ENCODE measurements at regions not wholly inside any gene's neighbourhood (a gene's known extent, or its start where the extent isn't known, plus 50 kb on each side); places are given as distances from the start of the nearest gene placed in this dataset.
"Not testable (repeated sequence)": the region's sequence is repeated elsewhere in the genome, so short reads cannot be mapped to it uniquely, and the experiment has no call there.

DNA sequence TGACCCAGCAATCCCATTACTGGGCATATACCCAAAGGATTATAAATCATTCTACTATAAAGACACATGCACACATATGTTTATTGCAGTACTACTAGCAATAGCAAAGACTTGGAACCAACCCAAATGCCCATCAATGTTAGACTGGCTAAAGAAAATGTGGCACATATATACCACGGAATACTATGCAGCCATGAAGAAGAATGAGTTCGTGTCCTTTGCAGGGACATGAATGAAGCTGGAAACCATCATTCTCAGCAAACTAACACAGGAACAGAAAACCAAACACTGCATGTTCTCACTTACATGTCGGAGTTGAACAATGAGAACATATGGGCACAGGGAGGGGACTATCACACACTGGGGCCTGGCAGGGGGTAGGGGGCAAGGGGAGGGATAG lies 183.0 kb downstream of the HACE1 start:
- DNase-seq: not testable (repeated sequence)

DNA sequence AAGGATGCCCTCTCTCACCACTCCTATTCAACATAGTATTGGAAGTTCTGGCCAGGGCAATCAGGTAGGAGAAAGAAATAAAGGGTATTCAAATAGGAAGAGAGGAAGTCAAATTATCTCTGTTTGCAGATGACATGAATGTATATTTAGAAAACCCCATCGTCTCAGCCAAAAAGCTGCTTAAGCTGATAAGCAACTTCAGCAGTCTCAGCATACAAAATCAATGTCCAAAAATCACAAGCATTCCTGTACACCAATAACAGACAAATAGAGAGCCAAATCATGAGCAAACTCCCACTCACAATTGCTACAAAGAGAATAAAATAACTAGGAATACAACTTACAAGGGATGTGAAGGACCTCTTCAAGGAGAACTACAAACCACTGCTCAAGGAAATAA lies 184.6 kb downstream of the HACE1 start:
- DNase-seq: not testable (repeated sequence)

- DNase-seq: not testable (repeated sequence)
Measured at GRCh38 chr6:104673078-104673477, 186.6 kb downstream of the HACE1 start.

GRCh38 chr6:104671591-104671891 lies 188.2 kb downstream of the HACE1 start:
- DNase-seq: not testable (repeated sequence)

- DNase-seq: not testable (repeated sequence)
Measured at GRCh38 chr6:104670834-104671590, 188.7 kb downstream of the HACE1 start.

GRCh38 chr6:104669483-104669882 lies 190.2 kb downstream of the HACE1 start:
- DNase-seq: no peak

DNA sequence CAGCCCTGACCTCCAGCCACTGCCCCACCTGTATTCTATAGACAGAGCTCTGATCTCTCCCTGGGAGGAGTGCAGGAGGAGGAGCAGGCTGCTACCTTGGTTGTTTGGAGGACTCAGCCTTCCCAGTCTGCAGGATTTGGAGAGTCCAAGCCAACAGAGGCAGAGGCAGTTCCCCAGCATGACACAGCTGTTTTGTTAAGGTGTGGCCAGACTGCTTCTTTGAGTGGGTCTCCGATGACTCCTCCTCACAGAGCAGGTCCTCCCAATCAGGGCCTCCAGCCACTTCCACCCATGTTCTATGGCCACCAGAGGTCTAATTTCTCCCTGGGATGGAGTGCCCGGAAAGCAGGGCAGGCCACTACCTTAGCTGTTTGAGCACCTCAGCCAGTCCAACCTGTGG lies 203.5 kb downstream of the HACE1 start:
- no peak for DNase-seq

DNA sequence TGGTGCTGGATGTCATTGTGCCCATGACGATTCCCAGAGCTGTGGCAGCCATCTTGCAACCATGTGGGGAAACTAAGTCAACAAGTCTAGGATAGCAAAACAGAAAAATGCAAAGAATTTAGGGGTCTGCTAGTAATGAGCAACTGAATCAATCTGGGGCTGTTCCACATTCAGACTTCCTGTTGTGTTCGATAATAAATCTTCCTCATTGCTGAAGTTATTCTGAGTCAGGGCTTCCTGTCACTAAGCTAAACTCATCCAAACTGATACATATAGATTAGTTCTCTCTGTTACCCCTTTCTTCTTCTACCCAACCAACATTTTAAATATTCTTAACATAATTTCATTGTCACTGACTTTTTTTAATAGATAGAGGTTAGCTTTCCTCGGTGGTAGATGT lies 205.9 kb downstream of the HACE1 start:
- DNase-seq: no peak

GRCh38 chr6:104648347-104648746 lies 211.4 kb downstream of the HACE1 start:
- DNase-seq: no peak

- no peak for DNase-seq
Measured at GRCh38 chr6:104644848-104645247, 214.9 kb downstream of the HACE1 start.

GRCh38 chr6:104642871-104643270 lies 216.8 kb downstream of the HACE1 start:
- DNase-seq: no peak

DNA sequence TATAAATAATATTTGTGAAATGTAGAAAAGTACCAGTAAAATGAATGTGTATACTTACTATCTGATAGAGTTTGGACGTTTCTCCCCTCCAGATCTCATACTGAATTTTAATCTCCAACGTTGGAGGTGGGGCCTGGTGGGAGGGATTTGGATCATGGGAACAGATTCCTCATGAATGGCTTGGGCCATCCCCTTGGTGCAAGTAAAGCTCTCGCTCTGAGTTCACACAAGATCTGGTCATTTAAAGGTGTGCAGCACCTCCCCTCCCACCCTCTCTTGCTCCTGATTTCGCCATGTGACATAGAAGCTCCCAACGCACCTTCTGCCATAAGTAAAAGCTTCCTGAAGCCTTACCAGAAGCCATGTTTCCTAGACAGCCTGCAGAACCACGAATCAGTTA lies 219.0 kb downstream of the HACE1 start:
- no peak for DNase-seq

GRCh38 chr6:104640150-104640700 lies 219.5 kb downstream of the HACE1 start:
- no peak for DNase-seq

DNA sequence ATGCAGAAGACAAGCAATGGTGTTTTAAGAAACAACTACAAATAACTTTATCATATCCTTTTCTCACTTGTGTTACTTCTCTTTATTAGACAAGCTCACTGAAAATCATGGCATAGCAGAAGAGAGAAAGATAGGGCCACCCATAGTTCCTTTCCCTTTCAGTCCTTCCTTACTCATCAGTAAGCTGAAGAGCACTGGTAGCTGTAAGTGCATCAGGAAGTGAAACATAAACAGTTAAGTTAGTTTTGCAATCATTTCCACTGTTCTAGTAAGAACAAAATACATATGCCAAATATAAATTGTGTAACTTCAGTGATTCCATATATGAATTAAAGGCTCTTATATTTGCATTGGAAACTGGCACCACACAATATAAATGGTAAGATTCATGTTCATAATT lies 220.1 kb downstream of the HACE1 start:
- no peak for DNase-seq

- no peak for DNase-seq
Measured at GRCh38 chr6:104638841-104639290, 220.9 kb downstream of the HACE1 start.

DNA sequence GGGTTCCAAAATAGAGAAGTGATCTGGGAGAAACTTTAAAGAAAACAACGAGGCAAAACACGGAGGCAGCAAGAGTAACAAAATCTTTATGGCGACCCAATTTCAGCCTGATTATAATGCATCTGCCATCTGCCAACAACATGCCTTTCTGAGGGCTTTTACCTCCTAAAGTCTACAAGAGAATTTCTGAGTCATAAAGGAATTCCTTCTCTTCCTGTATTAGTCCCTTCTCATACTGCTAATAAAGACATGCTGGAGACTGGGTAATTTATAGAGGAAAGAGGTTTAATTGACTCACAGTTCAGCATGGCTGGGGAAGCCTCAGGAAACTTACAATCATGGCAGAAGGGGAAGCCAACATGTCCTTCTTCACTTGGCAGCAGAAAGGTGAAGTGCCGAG lies 226.6 kb downstream of the HACE1 start:
- DNase-seq: no peak

- DNase-seq: no peak
Measured at GRCh38 chr6:104632588-104632987, 227.1 kb downstream of the HACE1 start.

DNA sequence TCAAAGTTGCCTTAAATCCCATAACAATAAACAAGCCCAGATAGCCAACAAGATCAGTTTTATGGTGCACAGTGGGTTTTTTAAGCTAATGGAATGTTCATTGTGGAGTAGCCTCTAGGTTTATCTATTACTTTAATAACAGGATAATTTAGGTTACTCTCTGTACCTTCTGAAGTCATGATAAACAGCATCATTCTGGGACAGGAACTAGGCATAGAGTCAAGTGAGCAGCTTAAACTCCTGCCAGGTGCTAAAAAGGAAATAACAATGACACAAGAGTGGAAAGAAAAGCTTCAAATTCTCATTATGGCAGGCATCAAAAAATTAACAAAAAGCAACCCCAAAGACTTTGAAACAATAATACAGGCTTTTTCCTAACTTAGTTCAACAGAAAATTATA lies 228.8 kb downstream of the HACE1 start:
- no peak for DNase-seq

DNA sequence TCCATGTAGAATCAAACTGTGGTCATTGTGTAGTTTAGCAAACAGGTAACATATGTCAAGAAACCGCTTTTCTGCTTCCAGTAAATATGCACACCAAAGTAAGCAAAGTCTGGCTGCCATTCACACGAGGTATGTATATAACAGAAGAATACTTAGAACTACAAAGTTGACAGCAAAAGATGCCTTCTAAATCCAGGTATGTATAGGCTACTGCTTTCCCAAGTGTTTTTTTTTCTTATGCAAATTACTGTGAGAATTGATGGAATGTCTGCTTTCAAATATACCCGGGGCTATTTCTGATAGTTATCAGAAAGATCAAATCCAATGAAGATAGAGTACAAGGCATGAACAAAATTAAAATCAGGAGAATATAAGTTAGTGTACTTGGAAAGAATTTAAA lies 229.2 kb downstream of the HACE1 start:
- no peak for DNase-seq

GRCh38 chr6:104629826-104630225 lies 229.9 kb downstream of the HACE1 start:
- no peak for DNase-seq

DNA sequence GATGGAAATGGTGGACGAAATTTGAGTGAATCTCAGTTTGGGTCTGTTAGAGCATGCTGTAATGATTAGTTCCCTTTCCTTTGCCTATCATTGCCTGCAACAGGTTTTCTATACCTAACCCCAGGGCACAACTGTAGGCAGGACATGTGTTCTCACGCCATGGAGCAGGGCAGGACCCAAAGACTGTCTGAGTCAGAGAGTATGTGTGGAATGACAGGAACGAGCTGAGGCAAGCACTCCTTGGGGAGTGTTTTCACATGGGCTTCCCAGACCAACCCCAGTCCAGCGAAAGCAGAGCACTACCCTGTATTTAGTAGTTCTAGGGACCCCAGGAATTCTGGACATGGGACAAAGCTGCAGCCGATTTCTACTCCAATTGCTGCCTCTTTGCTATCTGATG lies 234.2 kb downstream of the HACE1 start:
- DNase-seq: no peak

DNA sequence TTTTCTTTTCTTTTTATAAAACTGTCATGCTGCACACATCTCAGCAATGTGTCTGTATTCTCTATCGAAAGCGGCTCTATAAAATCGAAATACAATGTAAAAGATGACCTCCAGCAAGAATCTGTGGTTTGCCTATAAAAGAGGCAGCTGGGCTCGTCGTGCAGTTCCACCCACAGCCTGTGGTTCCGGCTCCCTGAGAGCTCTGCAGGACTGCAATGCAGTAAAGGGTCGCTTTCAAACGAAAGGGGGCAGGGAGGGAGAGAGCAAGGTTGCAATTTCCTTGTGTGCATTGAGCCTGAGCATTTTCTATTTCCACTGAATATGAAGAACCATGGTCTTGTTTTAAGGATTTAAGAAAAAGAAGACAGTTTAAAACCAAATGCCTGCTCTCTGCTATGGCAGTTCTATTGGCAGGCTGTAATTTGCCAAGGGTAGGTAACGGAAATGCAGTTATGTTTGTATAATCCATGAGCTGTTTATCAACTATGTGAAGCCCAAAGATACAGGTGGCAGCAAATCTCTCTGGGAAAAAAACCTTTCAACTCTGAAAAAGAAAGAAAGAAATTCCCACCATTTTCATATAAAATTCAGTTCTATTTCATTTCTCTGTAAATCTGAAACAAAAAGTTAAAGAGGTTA lies 236.5 kb downstream of the HACE1 start:
- DNase-seq: no peak

GRCh38 chr6:104621396-104621795 lies 238.3 kb downstream of the HACE1 start:
- DNase-seq: no peak

DNA sequence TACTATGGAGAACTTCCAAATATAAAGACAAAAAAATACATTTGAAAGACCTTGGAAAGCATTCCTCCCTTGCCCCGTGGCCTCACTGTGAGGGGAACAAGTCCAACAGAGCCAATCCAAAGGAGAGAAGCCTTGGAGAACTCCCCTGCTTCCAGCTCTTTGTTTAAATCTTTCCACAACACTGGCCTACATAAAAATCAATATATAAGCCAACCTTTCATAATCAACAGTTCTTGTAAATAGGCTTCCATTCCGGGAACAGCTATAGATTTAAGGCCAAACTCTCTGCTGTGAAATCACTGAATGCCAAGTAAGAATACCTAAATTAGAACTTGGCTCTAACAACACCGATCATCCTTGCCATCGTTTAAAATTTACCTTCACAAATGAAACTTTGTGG lies 242.1 kb downstream of the HACE1 start:
- no peak for DNase-seq

DNA sequence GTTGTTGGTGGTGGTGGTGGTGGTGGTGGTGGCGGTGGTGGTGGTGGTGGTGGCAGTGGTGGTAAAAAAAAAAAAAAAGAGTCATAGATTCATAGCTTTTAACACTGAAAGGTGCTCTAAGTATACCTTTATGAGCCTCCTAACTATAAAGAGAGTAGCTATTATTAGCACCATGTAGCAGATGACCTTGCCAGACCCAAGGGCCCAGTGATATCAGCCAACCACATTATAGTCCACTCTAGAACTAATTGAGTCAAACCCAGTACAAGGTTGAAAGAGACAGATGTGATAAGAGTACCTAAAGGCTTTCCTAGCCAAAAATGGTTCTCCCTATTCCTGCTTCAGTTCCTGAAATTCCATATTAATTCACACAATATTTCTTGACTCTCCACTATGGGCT lies 245.3 kb downstream of the HACE1 start:
- DNase-seq: no peak
